Mesenchymal stem cell (in vitro differentiated cells and primary cell): ENCODE measurements at regions not wholly inside any gene's neighbourhood (a gene's known extent, or its start where the extent isn't known, plus 50 kb on each side); places are given as distances from the start of the nearest gene placed in this dataset.

Experiments used
- DNase-seq: peaks from one replicate; pipeline ENCODE4 v3.0.0-alpha.2; 2013
- H2AFZ ChIP-seq: one replicate; pipeline ENCODE4 v1.6.1; 2013; ENCODE audit warnings: low read depth, mild to moderate bottlenecking, control low read depth, inconsistent platforms, low read length, moderate library complexity
- H2AK5ac ChIP-seq: 2 replicates; pipeline ENCODE4 v1.6.1; 2013; ENCODE audit warnings: low read length, moderate library complexity, mild to moderate bottlenecking, inconsistent platforms; ENCODE audit not compliant: severe bottlenecking
- H2BK120ac ChIP-seq: one replicate; pipeline ENCODE4 v1.6.1; 2013; ENCODE audit warnings: low read depth, mild to moderate bottlenecking, inconsistent platforms, low read length, moderate library complexity
- H2BK12ac ChIP-seq, 2 experiments: one replicate each; pipeline ENCODE4 v1.6.1; 2013; ENCODE audit warnings: inconsistent platforms in 2 of 2, low read length in 2 of 2, mild to moderate bottlenecking in 2 of 2, moderate library complexity in 2 of 2, control low read depth in 1 of 2
- H2BK15ac ChIP-seq: one replicate; pipeline ENCODE4 v1.6.1; 2013; ENCODE audit warnings: mild to moderate bottlenecking, low read depth, inconsistent platforms; ENCODE audit not compliant: poor library complexity, severe bottlenecking
- H2BK5ac ChIP-seq: 2 replicates; pipeline ENCODE4 v1.6.1; 2013; ENCODE audit warnings: low read depth, mild to moderate bottlenecking, low read length, control low read depth, inconsistent platforms; ENCODE audit not compliant: poor library complexity, severe bottlenecking
- H3K14ac ChIP-seq, 2 experiments: one replicate each; pipeline ENCODE4 v1.6.1; 2013; ENCODE audit warnings: inconsistent platforms in 2 of 2, low read length in 2 of 2, control low read depth in 1 of 2, mild to moderate bottlenecking in 1 of 2, moderate library complexity in 1 of 2
- H3K18ac ChIP-seq, 2 experiments: one replicate each; pipeline ENCODE4 v1.6.1; 2013; ENCODE audit warnings: inconsistent platforms in 2 of 2, low read length in 2 of 2, control low read depth in 1 of 2, low read depth in 1 of 2, mild to moderate bottlenecking in 1 of 2
- H3K23ac ChIP-seq, 2 experiments: one replicate each; pipeline ENCODE4 v1.6.1; 2013; ENCODE audit warnings: inconsistent platforms in 2 of 2, low read length in 2 of 2, mild to moderate bottlenecking in 2 of 2, moderate library complexity in 2 of 2, control low read depth in 1 of 2
- H3K27ac ChIP-seq: 2 replicates; pipeline ENCODE4 v1.5.1; 2013; ENCODE audit warnings: mild to moderate bottlenecking, moderate library complexity, low read length, control low read depth, inconsistent platforms; ENCODE audit not compliant: poor library complexity, severe bottlenecking
- H3K27me3 ChIP-seq, 2 experiments: 2 replicates each; pipeline versions ENCODE4 v1.6.1 to v1.7.0; 2013; ENCODE audit warnings: low read length in 2 of 2, mild to moderate bottlenecking in 2 of 2, moderate library complexity in 2 of 2, control low read depth in 1 of 2, inconsistent platforms in 1 of 2; ENCODE audit not compliant: control insufficient read depth in 1 of 2, insufficient read depth in 1 of 2
- H3K36me3 ChIP-seq, 2 experiments: 2 replicates each; pipeline versions ENCODE4 v1.6.1 to v1.7.0; 2013; ENCODE audit warnings: low read length in 2 of 2, control low read depth in 1 of 2, inconsistent platforms in 1 of 2, low read depth in 1 of 2, mild to moderate bottlenecking in 1 of 2; ENCODE audit not compliant: insufficient read depth in 2 of 2, control insufficient read depth in 1 of 2
- H3K4ac ChIP-seq, 2 experiments: one replicate each; pipeline ENCODE4 v1.6.1; 2013; ENCODE audit warnings: inconsistent platforms in 2 of 2, low read length in 2 of 2, mild to moderate bottlenecking in 2 of 2, moderate library complexity in 2 of 2, control low read depth in 1 of 2, low read depth in 1 of 2
- H3K4me1 ChIP-seq: 2 replicates; pipeline ENCODE4 v1.6.1; 2013; ENCODE audit warnings: low read depth, low read length, control low read depth; ENCODE audit not compliant: control insufficient read depth, insufficient read depth
- H3K4me2 ChIP-seq: 2 replicates; pipeline ENCODE4 v1.6.1; 2013; ENCODE audit warnings: low read length, mild to moderate bottlenecking, inconsistent platforms; ENCODE audit not compliant: poor library complexity, severe bottlenecking
- H3K4me3 ChIP-seq, 2 experiments: 2 replicates each; pipeline versions ENCODE4 v1.5.1 to v1.7.0; 2013; ENCODE audit warnings: low read length in 2 of 2, mild to moderate bottlenecking in 2 of 2, control low read depth in 1 of 2, low read depth in 1 of 2; ENCODE audit not compliant: insufficient read depth in 1 of 2
- H3K79me1 ChIP-seq: replicated peaks from 2 replicates; pipeline ENCODE4 v1.6.1; 2013; ENCODE audit warnings: mild to moderate bottlenecking, control low read depth, low read length, inconsistent platforms; ENCODE audit not compliant: poor library complexity, severe bottlenecking
- H3K9ac ChIP-seq: 2 replicates; pipeline ENCODE4 v1.7.0; 2013; ENCODE audit warnings: mild to moderate bottlenecking, low read length, moderate library complexity
- H3K9me3 ChIP-seq: 2 replicates; pipeline ENCODE4 v1.7.0; 2013; ENCODE audit warnings: mild to moderate bottlenecking, low read length; ENCODE audit not compliant: control insufficient read depth
- H4K8ac ChIP-seq: one replicate; pipeline ENCODE4 v1.6.1; 2013; ENCODE audit warnings: inconsistent platforms, mild to moderate bottlenecking, low read length, moderate library complexity
- H4K91ac ChIP-seq: one replicate; pipeline ENCODE4 v1.6.1; 2013; ENCODE audit warnings: mild to moderate bottlenecking, low read length, inconsistent platforms
- WGBS: methylation state at CpG from one replicate; pipeline ENCODE4 v1.1.7; 2013; ENCODE audit warnings: mixed read lengths; 5-methylcytosine and 5-hydroxymethylcytosine counted together

DNA sequence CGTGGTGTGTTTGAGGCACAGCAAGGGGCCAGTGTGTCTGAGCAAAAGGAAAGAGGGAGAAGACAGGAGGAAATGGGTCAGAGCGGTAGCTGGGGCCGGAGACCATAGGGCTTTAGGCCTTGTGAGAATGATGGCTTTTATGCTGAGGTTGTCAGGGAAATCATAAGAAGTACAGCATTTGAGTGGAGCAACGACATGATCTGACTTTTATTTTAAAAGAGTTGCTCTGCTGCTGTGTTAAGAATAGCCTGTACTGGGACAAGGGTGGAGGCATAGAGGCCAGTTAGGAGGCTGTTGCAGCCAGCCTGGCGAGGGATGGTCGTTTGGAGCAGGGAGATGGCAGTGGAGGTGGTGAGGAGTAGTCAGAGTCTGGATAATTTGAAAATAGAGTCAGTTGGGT, 174.3 kb downstream of the SNX10 start:
- Histone ChIP-seq H4K8ac (no peak overlapping the region), H2AK5ac (no peak overlapping the region), H2BK120ac (no peak overlapping the region), H3K27me3 (peaks cover 19 to 26% of the 10 kb centered on the region in 2 experiments), H3K36me3 (no peaks in the 10 kb centered on the region), H3K4me1 (no peaks in the 10 kb centered on the region), H2BK12ac (no peak overlapping the region), H3K4me2 (no peak overlapping the region), H3K9ac (no peak overlapping the region), H3K79me1 (no peaks in the 10 kb centered on the region), H4K91ac (no peak overlapping the region), H2BK15ac (no peak overlapping the region), H3K23ac (no peak overlapping the region), H3K9me3 (no peaks in the 10 kb centered on the region), H2AFZ (no peak overlapping the region), H3K14ac (no peak overlapping the region), H3K4ac (no peak overlapping the region), H3K4me3 (no peak overlapping the region), H2BK5ac (no peak overlapping the region), H3K27ac (no peak overlapping the region), H3K18ac (no peak overlapping the region)
- WGBS = 70% methylated on average over 6 of the region's 6 CpGs
- DNase-seq = no peak

GRCh38 chr7:26467104-26467503, 175.4 kb downstream of the SNX10 start:
- Histone ChIP-seq H3K79me1 (no peaks in the 10 kb centered on the region), H3K4me2 (no peak overlapping the region), H3K27me3 (peaks cover 15 to 26% of the 10 kb centered on the region in 2 experiments), H2BK15ac (no peak overlapping the region), H3K36me3 (no peaks in the 10 kb centered on the region), H2BK12ac (no peak overlapping the region), H3K9me3 (no peaks in the 10 kb centered on the region), H3K9ac (no peak overlapping the region), H3K27ac (no peak overlapping the region), H3K4ac (no peak overlapping the region), H2BK5ac (no peak overlapping the region), H4K8ac (no peak overlapping the region), H3K14ac (no peak overlapping the region), H3K18ac (no peak overlapping the region), H2AK5ac (no peak overlapping the region), H3K4me3 (no peak overlapping the region), H3K4me1 (no peaks in the 10 kb centered on the region), H3K23ac (no peak overlapping the region), H4K91ac (no peak overlapping the region), H2BK120ac (no peak overlapping the region), H2AFZ (no peak overlapping the region)
- WGBS = 91% methylated on average over 8 of the region's 8 CpGs
- no peak for DNase-seq

- no peak overlapping the region for H3K18ac ChIP-seq
- H4K91ac ChIP-seq = no peak overlapping the region
- H2BK120ac ChIP-seq = no peak overlapping the region
- no peak for DNase-seq
- H3K79me1 ChIP-seq = no peaks in the 10 kb centered on the region
- no peak overlapping the region for H2BK5ac ChIP-seq
- H3K4ac ChIP-seq = no peak overlapping the region
- peaks cover 15 to 26% of the 10 kb centered on the region in 2 experiments for H3K27me3 ChIP-seq
- no peak overlapping the region for H3K14ac ChIP-seq
- WGBS = 88% methylated on average over 3 of the region's 3 CpGs
- H3K36me3 ChIP-seq = no peaks in the 10 kb centered on the region
- no peak overlapping the region for H2AK5ac ChIP-seq
- H3K4me2 ChIP-seq = no peak overlapping the region
- no peaks in the 10 kb centered on the region for H3K4me1 ChIP-seq
- H3K9ac ChIP-seq = no peak overlapping the region
- H3K23ac ChIP-seq = no peak overlapping the region
- no peak overlapping the region for H4K8ac ChIP-seq
- H2AFZ ChIP-seq = no peak overlapping the region
- H2BK15ac ChIP-seq = no peak overlapping the region
- no peaks in the 10 kb centered on the region for H3K9me3 ChIP-seq
- H3K4me3 ChIP-seq = no peak overlapping the region
- H2BK12ac ChIP-seq = no peak overlapping the region
- H3K27ac ChIP-seq = no peak overlapping the region
Observed at GRCh38 chr7:26467541-26467940, 175.9 kb downstream of the SNX10 start.

DNA sequence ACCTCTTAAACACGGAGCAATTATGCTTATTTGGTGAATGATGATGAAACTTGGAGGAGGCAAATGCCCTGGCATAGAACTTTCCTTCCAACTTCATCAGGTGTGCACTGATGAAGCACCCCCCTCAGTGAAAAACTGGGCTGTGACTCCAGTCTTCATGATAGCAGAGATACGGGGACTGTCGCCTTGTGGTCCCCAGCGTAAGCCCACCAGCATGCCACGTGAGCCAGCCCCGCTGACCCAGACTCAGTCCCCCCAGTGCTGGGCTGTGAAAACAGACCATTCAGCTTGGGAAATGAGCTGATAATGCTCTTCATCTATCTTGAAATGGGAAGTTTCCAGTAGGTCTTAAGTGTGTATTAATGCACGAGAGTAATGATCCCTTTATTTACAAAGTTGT, 177.0 kb downstream of the SNX10 start:
- Histone ChIP-seq H2BK15ac (no peak overlapping the region), H3K14ac (peak overlapping the region in 1 of 2 experiments; percentile 26), H2BK120ac (no peak overlapping the region), H4K8ac (no peak overlapping the region), H2BK5ac (no peak overlapping the region), H3K36me3 (no peaks in the 10 kb centered on the region), H3K4me3 (no peak overlapping the region), H3K27me3 (peaks cover 15 to 26% of the 10 kb centered on the region in 2 experiments), H3K9me3 (no peaks in the 10 kb centered on the region), H3K27ac (no peak overlapping the region), H3K4me2 (no peak overlapping the region), H2AK5ac (no peak overlapping the region), H3K18ac (no peak overlapping the region), H3K4me1 (no peaks in the 10 kb centered on the region), H3K23ac (no peak overlapping the region), H3K4ac (no peak overlapping the region), H4K91ac (no peak overlapping the region), H2AFZ (no peak overlapping the region), H2BK12ac (no peak overlapping the region), H3K79me1 (no peaks in the 10 kb centered on the region), H3K9ac (no peak overlapping the region)
- DNase-seq = no peak
- WGBS = 93% methylated on average over 5 of the region's 7 CpGs
